ENCODE measurements at regions not wholly inside any gene's neighbourhood (a gene's known extent, or its start where the extent isn't known, plus 50 kb on each side); places are given as distances from the start of the nearest gene placed in this dataset.
"Not testable (repeated sequence)": the region's sequence is repeated elsewhere in the genome, so short reads cannot be mapped to it uniquely, and the experiment has no call there.

GRCh38 chr5:3339092-3339797, 256.4 kb upstream of the IRX1 start:
- no peaks in the 10 kb centered on the region for H3K4me1 ChIP-seq (ENCODE audit: insufficient read depth, low read length)
- no peak overlapping the region for H3K4me3 ChIP-seq (ENCODE audit: low read length)
- no peaks in the 10 kb centered on the region for H3K27me3 ChIP-seq (ENCODE audit: insufficient read depth, low read length)
- H3K9me3 ChIP-seq (ENCODE audit: low read depth, low read length) = no peaks in the 10 kb centered on the region

GRCh38 chr5:3337812-3338541, 257.7 kb upstream of the IRX1 start:
- Histone ChIP-seq H3K4me1 (ENCODE audit: insufficient read depth, low read length) (no peaks in the 10 kb centered on the region), H3K9me3 (ENCODE audit: low read depth, low read length) (no peaks in the 10 kb centered on the region), H3K27me3 (ENCODE audit: insufficient read depth, low read length) (no peaks in the 10 kb centered on the region), H3K4me3 (ENCODE audit: low read length) (no peak overlapping the region)

- no peak overlapping the region for H3K4me3 ChIP-seq (ENCODE audit: low read length)
- H3K4me1 ChIP-seq (ENCODE audit: insufficient read depth, low read length) = no peaks in the 10 kb centered on the region
- H3K27me3 ChIP-seq (ENCODE audit: insufficient read depth, low read length) = no peaks in the 10 kb centered on the region
- H3K9me3 ChIP-seq (ENCODE audit: low read depth, low read length) = no peaks in the 10 kb centered on the region
Measured at GRCh38 chr5:3336666-3337065, 259.0 kb upstream of the IRX1 start.

- no peak overlapping the region for H3K4me3 ChIP-seq (ENCODE audit: low read length)
- H3K9me3 ChIP-seq (ENCODE audit: low read depth, low read length) = no peaks in the 10 kb centered on the region
- no peaks in the 10 kb centered on the region for H3K27me3 ChIP-seq (ENCODE audit: insufficient read depth, low read length)
- H3K4me1 ChIP-seq (ENCODE audit: insufficient read depth, low read length) = no peaks in the 10 kb centered on the region
Measured at GRCh38 chr5:3335301-3335700, 260.3 kb upstream of the IRX1 start.

GRCh38 chr5:3333836-3334235, 261.8 kb upstream of the IRX1 start:
- Histone ChIP-seq H3K4me3 (ENCODE audit: low read length) (no peak overlapping the region), H3K9me3 (ENCODE audit: low read depth, low read length) (no peaks in the 10 kb centered on the region), H3K4me1 (ENCODE audit: insufficient read depth, low read length) (no peaks in the 10 kb centered on the region), H3K27me3 (ENCODE audit: insufficient read depth, low read length) (no peaks in the 10 kb centered on the region)

GRCh38 chr5:3333105-3333504, 262.5 kb upstream of the IRX1 start:
- no peaks in the 10 kb centered on the region for H3K4me1 ChIP-seq (ENCODE audit: insufficient read depth, low read length)
- no peaks in the 10 kb centered on the region for H3K9me3 ChIP-seq (ENCODE audit: low read depth, low read length)
- no peak overlapping the region for H3K4me3 ChIP-seq (ENCODE audit: low read length)
- H3K27me3 ChIP-seq (ENCODE audit: insufficient read depth, low read length) = no peaks in the 10 kb centered on the region

GRCh38 chr5:3331819-3332218, 263.8 kb upstream of the IRX1 start:
- Histone ChIP-seq H3K4me1 (ENCODE audit: insufficient read depth, low read length) (no peaks in the 10 kb centered on the region), H3K9me3 (ENCODE audit: low read depth, low read length) (no peaks in the 10 kb centered on the region), H3K4me3 (ENCODE audit: low read length) (no peak overlapping the region), H3K27me3 (ENCODE audit: insufficient read depth, low read length) (no peaks in the 10 kb centered on the region)

- H3K27me3 ChIP-seq (ENCODE audit: insufficient read depth, low read length) = no peaks in the 10 kb centered on the region
- H3K9me3 ChIP-seq (ENCODE audit: low read depth, low read length) = no peaks in the 10 kb centered on the region
- H3K4me3 ChIP-seq (ENCODE audit: low read length) = no peak overlapping the region
- no peaks in the 10 kb centered on the region for H3K4me1 ChIP-seq (ENCODE audit: insufficient read depth, low read length)
Measured at GRCh38 chr5:3330442-3330841, 265.2 kb upstream of the IRX1 start.

GRCh38 chr5:3329427-3329826, 266.2 kb upstream of the IRX1 start:
- Histone ChIP-seq H3K27me3 (ENCODE audit: insufficient read depth, low read length) (no peaks in the 10 kb centered on the region), H3K9me3 (ENCODE audit: low read depth, low read length) (no peaks in the 10 kb centered on the region), H3K4me1 (ENCODE audit: insufficient read depth, low read length) (no peaks in the 10 kb centered on the region), H3K4me3 (ENCODE audit: low read length) (no peak overlapping the region)

GRCh38 chr5:3326841-3327232, 268.8 kb upstream of the IRX1 start:
- Histone ChIP-seq H3K27me3 (ENCODE audit: insufficient read depth, low read length) (no peaks in the 10 kb centered on the region), H3K4me1 (ENCODE audit: insufficient read depth, low read length) (no peaks in the 10 kb centered on the region), H3K9me3 (ENCODE audit: low read depth, low read length) (peaks cover 8% of the 10 kb centered on the region), H3K4me3 (ENCODE audit: low read length) (no peak overlapping the region)

GRCh38 chr5:3325972-3326840, 269.4 kb upstream of the IRX1 start:
- H3K4me1 ChIP-seq (ENCODE audit: insufficient read depth, low read length) = no peaks in the 10 kb centered on the region
- H3K27me3 ChIP-seq (ENCODE audit: insufficient read depth, low read length) = no peaks in the 10 kb centered on the region
- no peak overlapping the region for H3K4me3 ChIP-seq (ENCODE audit: low read length)
- peaks cover 8% of the 10 kb centered on the region for H3K9me3 ChIP-seq (ENCODE audit: low read depth, low read length)

- H3K4me1 ChIP-seq (ENCODE audit: insufficient read depth, low read length) = no peaks in the 10 kb centered on the region
- no peak overlapping the region for H3K4me3 ChIP-seq (ENCODE audit: low read length)
- no peaks in the 10 kb centered on the region for H3K27me3 ChIP-seq (ENCODE audit: insufficient read depth, low read length)
- peaks cover 8% of the 10 kb centered on the region for H3K9me3 ChIP-seq (ENCODE audit: low read depth, low read length)
Measured at GRCh38 chr5:3325201-3325971, 270.2 kb upstream of the IRX1 start.

- Histone ChIP-seq H3K4me1 (ENCODE audit: insufficient read depth, low read length) (no peaks in the 10 kb centered on the region), H3K27me3 (ENCODE audit: insufficient read depth, low read length) (no peaks in the 10 kb centered on the region), H3K4me3 (ENCODE audit: low read length) (no peak overlapping the region), H3K9me3 (ENCODE audit: low read depth, low read length) (peaks cover 8% of the 10 kb centered on the region)
Measured at GRCh38 chr5:3324421-3325101, 271.1 kb upstream of the IRX1 start.

- not testable (repeated sequence) for H3K9me3 ChIP-seq (ENCODE audit: low read depth, low read length); H3K4me3 ChIP-seq (ENCODE audit: low read length); H3K27me3 ChIP-seq (ENCODE audit: insufficient read depth, low read length)
Measured at GRCh38 chr5:3323966-3324365, 271.7 kb upstream of the IRX1 start.

More at GRCh38 chr5:3323966-3324365, 271.7 kb upstream of the IRX1 start:
- H3K4me1 ChIP-seq (ENCODE audit: insufficient read depth, low read length) = not testable (repeated sequence)
